GM23338 (cell line): ENCODE measurements at regions not wholly inside any gene's neighbourhood (a gene's known extent, or its start where the extent isn't known, plus 50 kb on each side); places are given as distances from the start of the nearest gene placed in this dataset.

Source experiments
- ATAC-seq: fragments of 200-7000 bp; cut with Tn5 transposase; 3 replicates; pipeline ENCODE4 v1.9.1; 2020
- DNase-seq: peaks from one replicate; pipeline ENCODE4 v3.0.0-alpha.2; 2015; ENCODE audit warnings: low spot score
- H2AFZ ChIP-seq: fragments of 200-600 bp; sonication (generic); 2 replicates; pipeline ENCODE4 v1.8.0; 2016; ENCODE audit warnings: antibody characterized with exemption, mild to moderate bottlenecking, moderate library complexity
- H3F3A ChIP-seq: fragments of 200-600 bp; sonication (generic); replicated peaks from 2 replicates; pipeline ENCODE4 v1.8.0; 2017; ENCODE audit warnings: antibody characterized with exemption, mixed run types, low read depth
- H3K27ac ChIP-seq: fragments of 200-600 bp; sonication (generic); 2 replicates; pipeline ENCODE4 v1.6.1; 2016; ENCODE audit warnings: low read depth
- H3K27me3 ChIP-seq: fragments of 200-600 bp; sonication (generic); 2 replicates; pipeline ENCODE4 v1.8.0; 2016; ENCODE audit warnings: mild to moderate bottlenecking, mixed run types, moderate library complexity; ENCODE audit not compliant: insufficient read depth
- H3K36me3 ChIP-seq: fragments of 200-600 bp; sonication (generic); 2 replicates; pipeline ENCODE4 v1.8.0; 2016; ENCODE audit warnings: mild to moderate bottlenecking; ENCODE audit not compliant: insufficient read depth
- H3K4me1 ChIP-seq: fragments of 200-600 bp; sonication (generic); 2 replicates; pipeline ENCODE4 v1.8.0; 2016; ENCODE audit warnings: mild to moderate bottlenecking, moderate library complexity; ENCODE audit not compliant: insufficient read depth
- H3K4me2 ChIP-seq: fragments of 200-600 bp; sonication (generic); 2 replicates; pipeline ENCODE4 v1.7.1; 2017; ENCODE audit warnings: mixed run types
- H3K4me3 ChIP-seq: fragments of 200-600 bp; sonication (generic); 2 replicates; pipeline ENCODE4 v1.6.1; 2016; ENCODE audit warnings: mixed run types
- H3K79me2 ChIP-seq: fragments of 200-600 bp; sonication (generic); replicated peaks from 2 replicates; pipeline ENCODE4 v1.8.0; 2017; ENCODE audit warnings: mild to moderate bottlenecking; ENCODE audit not compliant: insufficient read depth
- H3K9me2 ChIP-seq: fragments of 200-600 bp; sonication (generic); 2 replicates; pipeline ENCODE4 v1.8.0; 2017; ENCODE audit not compliant: insufficient read depth
- H4K20me1 ChIP-seq: fragments of 200-600 bp; sonication (generic); replicated peaks from 2 replicates; pipeline ENCODE4 v1.8.0; 2017; ENCODE audit warnings: mild to moderate bottlenecking; ENCODE audit not compliant: insufficient read depth
- H3K27ac Mint-ChIP-seq: 2 replicates; pipeline ENCODE4 v1.8.0; 2020; ENCODE audit warnings: inconsistent platforms, mild to moderate bottlenecking, moderate library complexity, mixed read lengths
- H3K27me3 Mint-ChIP-seq: 3 replicates; pipeline ENCODE4 v1.8.0; 2022; ENCODE audit warnings: low read depth, mild to moderate bottlenecking, moderate library complexity, mixed read lengths, inconsistent platforms; ENCODE audit not compliant: insufficient read depth, poor library complexity
- H3K36me3 Mint-ChIP-seq: 3 replicates; pipeline ENCODE4 v1.8.0; 2021; ENCODE audit warnings: low read depth, mild to moderate bottlenecking, inconsistent platforms, moderate library complexity, mixed read lengths
- H3K4me1 Mint-ChIP-seq: 3 replicates; pipeline ENCODE4 v1.8.0; 2020; ENCODE audit warnings: mild to moderate bottlenecking, inconsistent platforms, mixed read lengths
- H3K4me3 Mint-ChIP-seq: 3 replicates; pipeline ENCODE4 v1.8.0; 2021; ENCODE audit warnings: moderate library complexity, mild to moderate bottlenecking, inconsistent platforms, mixed read lengths
- H3K9me3 Mint-ChIP-seq: 3 replicates; pipeline ENCODE4 v1.8.0; 2020; ENCODE audit warnings: moderate library complexity, mild to moderate bottlenecking, inconsistent platforms, mixed read lengths
- CREB1 ChIP-seq: fragments of 250-450 bp; sonication (Bioruptor Pico); IDR thresholded peaks from 2 replicates; pipeline ENCODE4 v1.5.0; 2020; ENCODE audit warnings: low read depth, mild to moderate bottlenecking, moderate library complexity
- ETS1 ChIP-seq: IDR thresholded peaks from 2 replicates; pipeline ENCODE4 v1.6.1; 2016; ENCODE audit warnings: antibody characterized with exemption
- EZH2 ChIP-seq: fragments of 200-600 bp; sonication (generic); IDR thresholded peaks from one replicate; pipeline ENCODE4 v1.8.0; 2017; ENCODE audit warnings: antibody characterized with exemption, mild to moderate bottlenecking, low read depth; ENCODE audit not compliant: unreplicated experiment
- EZH2phosphoT487 ChIP-seq: fragments of 200-600 bp; sonication (generic); IDR thresholded peaks from one replicate; pipeline ENCODE4 v1.8.1; 2018; ENCODE audit warnings: antibody characterized with exemption; ENCODE audit not compliant: unreplicated experiment
- JUNB ChIP-seq: IDR thresholded peaks from one replicate; pipeline ENCODE4 v1.6.1; 2016; ENCODE audit warnings: antibody characterized with exemption; ENCODE audit not compliant: unreplicated experiment
- NANOG ChIP-seq: IDR thresholded peaks from 2 replicates; pipeline ENCODE4 v1.6.1; 2016; ENCODE audit warnings: antibody characterized with exemption, borderline replicate concordance
- REST ChIP-seq: IDR thresholded peaks from one replicate; pipeline ENCODE4 v1.6.1; 2018; ENCODE audit warnings: antibody characterized with exemption; ENCODE audit not compliant: unreplicated experiment
- STAT1 ChIP-seq: IDR thresholded peaks from one replicate; pipeline ENCODE4 v1.6.1; 2016; ENCODE audit warnings: antibody characterized with exemption; ENCODE audit not compliant: unreplicated experiment
- ZNF114 ChIP-seq: fragments of 250-450 bp; sonication (Bioruptor Pico); IDR thresholded peaks from 2 replicates; pipeline ENCODE4 v1.5.0; 2020; ENCODE audit warnings: mild to moderate bottlenecking, moderate library complexity
- ZNF331 ChIP-seq: fragments of 250-450 bp; sonication (Bioruptor Pico); IDR thresholded peaks from 2 replicates; pipeline ENCODE4 v1.5.0; 2020; ENCODE audit warnings: low read depth, mild to moderate bottlenecking, moderate library complexity
- ZNF462 ChIP-seq: fragments of 250-450 bp; sonication (Bioruptor Pico); IDR thresholded peaks from 2 replicates; pipeline ENCODE4 v1.5.0; 2020; ENCODE audit warnings: mild to moderate bottlenecking, moderate library complexity

GRCh38 chr9:93750045-93750444 is 173.7 kb downstream of the PHF2 start:
- peaks cover 84% of the 10 kb centered on the region for H3K9me3 Mint-ChIP-seq

More at GRCh38 chr9:93750045-93750444, 173.7 kb downstream of the PHF2 start:
- H3K27me3 Mint-ChIP-seq, result peaks cover 8% of the 10 kb centered on the region
- H3F3A ChIP-seq, result no peaks in the 10 kb centered on the region
- H3K4me3 ChIP-seq, result no peak overlapping the region
- H2AFZ ChIP-seq, result no peak overlapping the region
- no peaks in the 10 kb centered on the region for H3K4me1 ChIP-seq
- H3K36me3 Mint-ChIP-seq, result peaks cover 38% of the 10 kb centered on the region
- no peaks in the 10 kb centered on the region for H4K20me1 ChIP-seq
- TF ChIP-seq ZNF114 (CRISPR knock-in tag) (no peak), NANOG (no peak), EZH2 (no peak), ETS1 (no peak), REST (no peak), JUNB (no peak), EZH2phosphoT487 (no peak), CREB1 (no peak), ZNF462 (CRISPR knock-in tag) (no peak), STAT1 (no peak), ZNF331 (no peak)
- H3K27ac Mint-ChIP-seq, result no peak overlapping the region
- DNase-seq (no peak), ATAC-seq (no peak)
- H3K4me2 ChIP-seq, result no peak overlapping the region
- H3K79me2 ChIP-seq, result no peaks in the 10 kb centered on the region
- H3K36me3 ChIP-seq, result peaks cover 4% of the 10 kb centered on the region; the same call in 1 of the 2 replicates
- no peaks in the 10 kb centered on the region for H3K9me2 ChIP-seq
- no peak overlapping the region for H3K27ac ChIP-seq
- no peaks in the 10 kb centered on the region for H3K27me3 ChIP-seq
- H3K4me3 Mint-ChIP-seq, result no peak overlapping the region
- no peaks in the 10 kb centered on the region for H3K4me1 Mint-ChIP-seq
